Sigmoid colon (tissue), 4 donors: ENCODE measurements at regions not wholly inside any gene's neighbourhood (a gene's known extent, or its start where the extent isn't known, plus 50 kb on each side); places are given as distances from the start of the nearest gene placed in this dataset.

ENCODE experiments used
- POLR2A ChIP-seq, 2 donors: fragments of 450-650 bp; IDR thresholded peaks; one replicate each; pipeline ENCODE4 v1.6.1; 2016; ENCODE audit warnings: antibody characterized with exemption in 2 of 2, mild to moderate bottlenecking in 2 of 2, moderate library complexity in 2 of 2
- POLR2AphosphoS5 ChIP-seq, 4 donors: sonication (generic); formaldehyde crosslinking; IDR thresholded peaks; one replicate each; pipeline ENCODE4 v1.6.1; 2017; ENCODE audit warnings: antibody characterized with exemption in 4 of 4
- TF ChIP-seq, protein P1 (sequence below), 4 experiments: fragments of 450-650 bp in 3 of 4; fragments of 200-600 bp in 1 of 4; IDR thresholded peaks; one replicate each; pipeline ENCODE4 v1.5.1; 2016 to 2019; ENCODE audit warnings: antibody characterized with exemption in 4 of 4, mild to moderate bottlenecking in 3 of 4, moderate library complexity in 2 of 4

DNA sequence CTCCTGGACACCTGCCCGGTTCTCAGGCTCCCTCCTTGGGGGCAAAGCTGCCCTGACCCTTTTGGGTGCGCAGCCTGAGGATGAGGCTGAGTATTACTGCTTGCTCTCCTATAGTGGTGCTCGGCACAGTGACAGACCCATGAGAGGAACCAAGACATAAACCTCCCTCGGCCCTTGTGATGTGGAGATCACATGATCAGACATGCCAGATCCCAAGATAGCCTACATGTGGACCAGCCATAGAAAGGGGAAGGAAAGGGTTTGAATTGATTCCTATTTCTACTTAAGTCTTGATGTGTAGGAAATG lies 125.3 kb downstream of the VPREB1 start:
- TF ChIP-seq, protein P1, sequence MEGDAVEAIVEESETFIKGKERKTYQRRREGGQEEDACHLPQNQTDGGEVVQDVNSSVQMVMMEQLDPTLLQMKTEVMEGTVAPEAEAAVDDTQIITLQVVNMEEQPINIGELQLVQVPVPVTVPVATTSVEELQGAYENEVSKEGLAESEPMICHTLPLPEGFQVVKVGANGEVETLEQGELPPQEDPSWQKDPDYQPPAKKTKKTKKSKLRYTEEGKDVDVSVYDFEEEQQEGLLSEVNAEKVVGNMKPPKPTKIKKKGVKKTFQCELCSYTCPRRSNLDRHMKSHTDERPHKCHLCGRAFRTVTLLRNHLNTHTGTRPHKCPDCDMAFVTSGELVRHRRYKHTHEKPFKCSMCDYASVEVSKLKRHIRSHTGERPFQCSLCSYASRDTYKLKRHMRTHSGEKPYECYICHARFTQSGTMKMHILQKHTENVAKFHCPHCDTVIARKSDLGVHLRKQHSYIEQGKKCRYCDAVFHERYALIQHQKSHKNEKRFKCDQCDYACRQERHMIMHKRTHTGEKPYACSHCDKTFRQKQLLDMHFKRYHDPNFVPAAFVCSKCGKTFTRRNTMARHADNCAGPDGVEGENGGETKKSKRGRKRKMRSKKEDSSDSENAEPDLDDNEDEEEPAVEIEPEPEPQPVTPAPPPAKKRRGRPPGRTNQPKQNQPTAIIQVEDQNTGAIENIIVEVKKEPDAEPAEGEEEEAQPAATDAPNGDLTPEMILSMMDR (IDR thresholded peaks at IDR 0.05) = no peak
- no peak for TF ChIP-seq POLR2A (IDR thresholded peaks at IDR 0.05)
- TF ChIP-seq POLR2AphosphoS5 (IDR thresholded peaks at IDR 0.05) = no peak
